ENCODE measurements at regions not wholly inside any gene's neighbourhood (a gene's known extent, or its start where the extent isn't known, plus 50 kb on each side); places are given as distances from the start of the nearest gene placed in this dataset.

- TF ChIP-seq CTCF (conservative IDR thresholded peaks at IDR 0.05; ENCODE audit: low read depth, low read length) (no peak), EZH2 (IDR thresholded peaks at IDR 0.05; ENCODE audit: low read length, unreplicated experiment) (no peak)
Observed at GRCh38 chr14:22155571-22155970, 433.5 kb downstream of the DAD1 start.
